ENCODE measurements at regions not wholly inside any gene's neighbourhood (a gene's known extent, or its start where the extent isn't known, plus 50 kb on each side); places are given as distances from the start of the nearest gene placed in this dataset.

GRCh38 chr10:21175797-21176196 is 278.7 kb upstream of the NEBL start:
- no peak for TF ChIP-seq CTCF (IDR thresholded peaks at IDR 0.05; ENCODE audit: low read depth, low read length)
- no peak for DNase-seq (ENCODE audit: extremely low read depth, low read depth)

- no peak for DNase-seq (ENCODE audit: extremely low read depth, low read depth)
- no peak for TF ChIP-seq CTCF (IDR thresholded peaks at IDR 0.05; ENCODE audit: low read depth, low read length)
Observed at GRCh38 chr10:21174715-21175495, 277.8 kb upstream of the NEBL start.

- no peak for TF ChIP-seq CTCF (IDR thresholded peaks at IDR 0.05; ENCODE audit: low read depth, low read length)
- no peak for DNase-seq (ENCODE audit: extremely low read depth, low read depth)
Observed at GRCh38 chr10:21173802-21174714, 276.9 kb upstream of the NEBL start.

- no peak for TF ChIP-seq CTCF (IDR thresholded peaks at IDR 0.05; ENCODE audit: low read depth, low read length)
- no peak for DNase-seq (ENCODE audit: extremely low read depth, low read depth)
Observed at GRCh38 chr10:21172930-21173801, 276.1 kb upstream of the NEBL start.

GRCh38 chr10:21172542-21172929 is 275.4 kb upstream of the NEBL start:
- no peak for TF ChIP-seq CTCF (IDR thresholded peaks at IDR 0.05; ENCODE audit: low read depth, low read length)
- no peak for DNase-seq (ENCODE audit: extremely low read depth, low read depth)

GRCh38 chr10:21171936-21172541 is 274.9 kb upstream of the NEBL start:
- no peak for TF ChIP-seq CTCF (IDR thresholded peaks at IDR 0.05; ENCODE audit: low read depth, low read length)
- no peak for DNase-seq (ENCODE audit: extremely low read depth, low read depth)
